Stimulated activated CD4-positive, alpha-beta T cell treated with anti-CD3 and anti-CD28 coated beads, Interleukin-1b, Interleukin-23, amount 100 ng/mL, for 48 hours (primary cell): ENCODE measurements at regions not wholly inside any gene's neighbourhood (a gene's known extent, or its start where the extent isn't known, plus 50 kb on each side); places are given as distances from the start of the nearest gene placed in this dataset.

ENCODE experiments used
- DNase-seq: peaks from one replicate; pipeline ENCODE4 v3.0.0-alpha.2; 2020

- no peak for DNase-seq
Observed at GRCh38 chr18:34540897-34541296, 169.2 kb upstream of the DTNA start.

GRCh38 chr18:34542625-34543024, 167.5 kb upstream of the DTNA start:
- no peak for DNase-seq

- DNase-seq = no peak
Observed at GRCh38 chr18:34543356-34543755, 166.7 kb upstream of the DTNA start.

GRCh38 chr18:34543945-34544344, 166.2 kb upstream of the DTNA start:
- no peak for DNase-seq

GRCh38 chr18:34544930-34545329, 165.2 kb upstream of the DTNA start:
- DNase-seq = no peak

- DNase-seq = no peak
Observed at GRCh38 chr18:34548120-34548972, 161.8 kb upstream of the DTNA start.

- DNase-seq = no peak
Observed at GRCh38 chr18:34548973-34549294, 161.2 kb upstream of the DTNA start.

- no peak for DNase-seq
Observed at GRCh38 chr18:34549367-34549766, 160.7 kb upstream of the DTNA start.

GRCh38 chr18:34550156-34550555, 159.9 kb upstream of the DTNA start:
- DNase-seq = no peak

GRCh38 chr18:34550902-34551301, 159.2 kb upstream of the DTNA start:
- no peak for DNase-seq

- no peak for DNase-seq
Observed at GRCh38 chr18:34551824-34552223, 158.3 kb upstream of the DTNA start.

- DNase-seq = no peak
Observed at GRCh38 chr18:34562252-34562870, 147.7 kb upstream of the DTNA start.

GRCh38 chr18:34567857-34568256, 142.2 kb upstream of the DTNA start:
- DNase-seq = no peak

- no peak for DNase-seq
Observed at GRCh38 chr18:34576622-34577021, 133.5 kb upstream of the DTNA start.

- DNase-seq = no peak
Observed at GRCh38 chr18:34583895-34584294, 126.2 kb upstream of the DTNA start.

- no peak for DNase-seq
Observed at GRCh38 chr18:34590503-34590902, 119.6 kb upstream of the DTNA start.

- no peak for DNase-seq
Observed at GRCh38 chr18:34591920-34592444, 118.1 kb upstream of the DTNA start.

GRCh38 chr18:34592481-34592880, 117.6 kb upstream of the DTNA start:
- DNase-seq = no peak

GRCh38 chr18:34592961-34593382, 117.1 kb upstream of the DTNA start:
- DNase-seq = no peak

GRCh38 chr18:34594266-34594665, 115.8 kb upstream of the DTNA start:
- DNase-seq = no peak

GRCh38 chr18:34595690-34596089, 114.4 kb upstream of the DTNA start:
- no peak for DNase-seq

- DNase-seq = no peak
Observed at GRCh38 chr18:34598120-34598635, 111.9 kb upstream of the DTNA start.

GRCh38 chr18:34600158-34600557, 109.9 kb upstream of the DTNA start:
- DNase-seq = no peak
